ENCODE measurements at regions not wholly inside any gene's neighbourhood (a gene's known extent, or its start where the extent isn't known, plus 50 kb on each side); places are given as distances from the start of the nearest gene placed in this dataset.

DNA sequence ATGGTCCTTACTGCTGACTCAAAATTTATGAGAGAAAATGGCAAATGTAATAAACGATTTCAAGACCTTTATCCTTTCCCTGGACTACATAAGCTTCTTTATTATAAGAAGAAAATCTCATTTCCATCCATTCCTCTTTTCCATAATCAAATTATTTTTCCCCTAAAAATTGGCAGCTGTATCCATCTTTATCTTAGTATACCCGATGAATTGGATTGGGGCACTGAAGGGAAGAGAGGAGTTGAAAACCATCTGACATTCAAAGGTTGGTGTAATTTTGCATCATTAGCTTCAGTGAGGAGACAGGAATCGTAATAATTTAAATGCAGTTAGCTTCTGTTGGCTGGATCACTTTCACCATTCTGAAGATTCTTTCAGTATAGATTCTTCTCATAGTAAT is 574.1 kb downstream of the XIRP2 start:
- Mint-ChIP-seq H3K4me1 (no peaks in the 10 kb centered on the region), H3K27me3 (no peaks in the 10 kb centered on the region), H3K4me3 (no peak overlapping the region), H3K9me3 (no peaks in the 10 kb centered on the region), H3K36me3 (ENCODE audit: low read depth) (no peaks in the 10 kb centered on the region), H3K27ac (no peak overlapping the region)
- POLR2A ChIA-PET = no interaction called here
- CTCF ChIA-PET = no interaction called here
- DNase-seq = no peak

DNA sequence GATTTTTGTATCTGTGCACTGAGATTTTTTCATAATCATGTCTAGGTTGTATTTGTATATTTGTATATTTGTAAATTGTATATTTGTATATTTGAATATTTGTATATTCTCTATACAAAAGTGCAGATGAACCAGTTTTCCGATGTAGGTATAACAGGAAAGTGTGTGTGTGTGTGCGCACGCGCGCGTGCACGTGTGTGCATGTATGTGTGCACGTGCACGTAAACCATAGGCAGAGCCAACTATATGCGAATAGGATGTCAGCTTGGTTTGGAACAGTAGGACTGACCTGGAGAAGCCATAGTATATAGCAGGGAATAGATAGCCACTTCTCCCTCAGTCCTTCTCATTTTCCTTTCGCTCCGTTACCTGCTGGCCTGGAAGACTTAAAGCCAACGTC is 565.8 kb downstream of the XIRP2 start:
- Mint-ChIP-seq H3K4me3 (no peak overlapping the region), H3K9me3 (peaks cover 11% of the 10 kb centered on the region), H3K27me3 (no peaks in the 10 kb centered on the region), H3K36me3 (ENCODE audit: low read depth) (no peaks in the 10 kb centered on the region), H3K4me1 (no peaks in the 10 kb centered on the region), H3K27ac (no peak overlapping the region)
- CTCF ChIA-PET = no interaction called here
- DNase-seq = no peak
- POLR2A ChIA-PET = no interaction called here

DNA sequence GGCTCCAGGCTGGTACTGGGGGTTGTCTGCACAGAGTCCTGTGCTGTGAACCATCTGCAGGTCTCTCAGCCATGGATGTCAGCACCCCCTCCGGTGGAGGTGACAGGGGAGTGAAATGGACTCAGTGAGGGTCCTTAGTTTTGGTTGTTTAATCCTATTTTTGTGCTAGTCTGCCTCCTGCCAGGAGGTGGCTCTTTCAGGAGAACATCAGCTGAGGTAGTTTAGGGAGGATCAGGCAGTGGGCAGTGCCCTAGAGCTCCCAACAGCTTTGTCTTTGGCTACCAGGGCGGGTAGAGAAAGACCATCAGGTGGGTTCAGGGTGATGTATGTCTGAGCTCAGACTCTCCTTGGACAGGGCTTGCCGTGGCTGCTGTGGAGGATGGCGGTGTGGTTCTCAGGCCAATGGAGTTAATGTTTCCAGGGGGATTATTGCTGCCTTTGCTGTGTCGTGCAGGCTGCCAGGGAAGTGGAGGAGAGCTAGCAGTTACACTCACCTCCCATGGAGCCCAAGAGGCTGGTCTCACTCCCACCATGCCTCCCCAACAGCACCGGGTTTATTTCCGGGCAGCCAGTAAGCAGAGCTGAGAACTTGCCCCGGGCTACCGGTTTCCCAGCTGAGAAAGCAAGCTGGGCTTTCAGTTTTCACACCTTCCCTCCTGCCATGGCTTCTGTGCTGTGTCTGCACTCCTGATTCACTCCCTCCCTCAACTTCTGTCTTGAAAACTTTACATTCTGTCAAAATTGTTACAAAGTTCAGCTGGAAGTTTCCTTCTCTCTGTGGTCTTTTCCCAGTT is 563.4 kb downstream of the XIRP2 start:
- no peak overlapping the region for H3K27ac Mint-ChIP-seq
- no peak for DNase-seq
- no peaks in the 10 kb centered on the region for H3K36me3 Mint-ChIP-seq (ENCODE audit: low read depth)
- no peaks in the 10 kb centered on the region for H3K27me3 Mint-ChIP-seq
- peaks cover 11% of the 10 kb centered on the region for H3K9me3 Mint-ChIP-seq
- CTCF ChIA-PET = no interaction called here
- no peak overlapping the region for H3K4me3 Mint-ChIP-seq
- no peaks in the 10 kb centered on the region for H3K4me1 Mint-ChIP-seq
- POLR2A ChIA-PET = no interaction called here

DNA sequence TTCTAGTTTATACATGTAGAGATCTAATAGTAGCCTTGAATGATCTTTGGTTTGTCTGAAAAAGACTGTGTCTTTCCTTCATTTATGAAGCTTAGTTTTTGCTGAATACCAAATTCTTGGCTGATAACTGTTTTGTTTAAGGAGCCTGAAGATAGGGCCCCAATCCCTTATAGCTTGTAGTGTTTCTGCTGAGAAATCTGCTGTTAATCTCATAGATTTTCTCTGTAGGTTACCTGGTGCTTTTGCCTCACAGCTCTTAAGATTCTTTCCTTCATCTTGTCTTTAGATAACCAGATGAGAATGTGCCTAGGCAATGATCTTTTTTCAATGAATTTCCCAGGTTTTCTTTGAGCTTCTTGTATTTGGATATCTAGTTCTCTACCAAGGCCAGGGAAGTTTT is 562.1 kb downstream of the XIRP2 start:
- POLR2A ChIA-PET = no interaction called here
- no peak overlapping the region for H3K4me3 Mint-ChIP-seq
- no peaks in the 10 kb centered on the region for H3K36me3 Mint-ChIP-seq (ENCODE audit: low read depth)
- peaks cover 13% of the 10 kb centered on the region for H3K9me3 Mint-ChIP-seq
- H3K27me3 Mint-ChIP-seq = no peaks in the 10 kb centered on the region
- no peaks in the 10 kb centered on the region for H3K4me1 Mint-ChIP-seq
- no peak overlapping the region for H3K27ac Mint-ChIP-seq
- DNase-seq = no peak
- CTCF ChIA-PET = no interaction called here

DNA sequence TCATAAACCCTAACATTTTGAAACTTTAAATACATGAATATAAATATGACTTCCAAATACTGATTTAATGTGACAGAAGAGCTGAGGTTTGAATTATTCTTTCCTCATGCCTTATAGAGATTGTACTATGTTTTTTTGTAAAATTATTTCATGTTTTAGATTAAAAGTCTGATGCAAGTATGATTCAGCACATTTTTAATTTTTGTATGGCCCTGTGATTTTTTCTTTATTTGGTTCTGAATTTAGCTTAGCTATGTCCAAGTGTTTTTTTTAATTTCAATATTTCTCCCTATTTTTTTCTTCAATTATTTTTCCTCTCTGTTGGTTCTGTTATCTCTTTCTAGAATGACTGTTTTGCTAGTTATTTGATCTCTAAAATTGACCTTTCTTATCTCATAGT is 552.1 kb downstream of the XIRP2 start:
- Mint-ChIP-seq H3K4me3 (no peak overlapping the region), H3K36me3 (ENCODE audit: low read depth) (no peaks in the 10 kb centered on the region), H3K27me3 (no peaks in the 10 kb centered on the region), H3K4me1 (no peaks in the 10 kb centered on the region), H3K9me3 (no peaks in the 10 kb centered on the region), H3K27ac (no peak overlapping the region)
- ChIA-PET CTCF (no interaction called here), POLR2A (no interaction called here)
- DNase-seq = no peak

DNA sequence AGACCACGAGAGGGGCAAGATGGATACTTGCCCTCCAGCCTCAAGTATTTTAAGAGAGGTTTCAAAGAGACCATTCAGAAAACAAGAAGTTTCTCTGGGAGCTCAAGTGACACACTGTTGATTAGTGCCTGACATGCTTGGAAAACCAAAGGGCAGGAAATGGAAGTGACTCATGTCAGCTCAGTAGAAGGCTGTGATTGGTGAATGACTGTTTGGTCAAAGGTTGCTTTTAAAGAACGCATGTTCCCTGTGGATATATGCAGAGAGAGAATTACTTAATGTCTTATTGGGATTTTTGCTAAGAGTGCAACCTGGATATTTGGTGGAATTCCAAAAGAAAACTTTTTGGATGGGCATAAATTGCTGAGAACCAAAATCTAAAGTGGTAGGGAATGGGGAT is 549.9 kb downstream of the XIRP2 start:
- H3K4me3 Mint-ChIP-seq = no peak overlapping the region
- ChIA-PET POLR2A (no interaction called here), CTCF (no interaction called here)
- H3K9me3 Mint-ChIP-seq = no peaks in the 10 kb centered on the region
- no peak for DNase-seq
- H3K27ac Mint-ChIP-seq = no peak overlapping the region
- no peaks in the 10 kb centered on the region for H3K27me3 Mint-ChIP-seq
- no peaks in the 10 kb centered on the region for H3K36me3 Mint-ChIP-seq (ENCODE audit: low read depth)
- H3K4me1 Mint-ChIP-seq = no peaks in the 10 kb centered on the region

DNA sequence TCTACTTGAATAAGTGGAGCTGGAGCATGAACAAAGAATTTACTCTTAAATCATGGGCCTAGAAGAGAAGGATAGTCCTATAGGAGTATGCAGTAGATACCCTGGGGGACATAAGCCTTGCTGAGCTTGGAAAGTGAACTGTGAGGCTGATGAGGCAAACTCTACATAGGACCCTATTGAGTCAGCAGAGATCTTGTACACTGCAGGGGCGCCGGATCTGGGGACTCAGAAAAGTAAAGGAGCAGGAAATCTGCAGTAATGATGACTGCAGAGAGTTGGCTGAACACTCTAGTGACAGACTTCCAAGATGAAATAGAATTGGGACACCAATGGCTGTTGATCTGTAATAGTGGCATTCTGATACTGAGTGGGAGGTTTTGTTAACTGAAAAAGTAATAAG is 543.7 kb downstream of the XIRP2 start:
- H3K27ac Mint-ChIP-seq = no peak overlapping the region

DNA sequence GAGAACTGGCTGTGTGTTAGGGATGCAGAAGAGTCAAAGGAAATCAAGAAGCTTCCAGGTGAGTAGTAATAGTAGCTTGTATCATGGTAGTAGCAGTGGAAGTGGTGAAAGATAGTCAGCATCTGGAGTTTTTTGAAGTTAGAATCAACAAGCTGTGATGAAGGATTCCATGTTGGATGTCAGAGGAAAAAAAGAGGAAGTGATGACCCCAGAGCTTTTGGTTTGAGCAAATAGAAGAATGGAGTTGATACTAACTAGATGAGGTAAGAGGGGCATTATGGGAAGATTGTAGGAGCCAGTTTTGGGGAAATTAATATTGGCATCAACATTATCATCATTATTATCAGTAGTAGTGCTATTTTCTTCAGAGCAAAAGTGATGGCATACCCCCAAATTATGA is 542.2 kb downstream of the XIRP2 start:
- POLR2A ChIA-PET = no interaction called here
- CTCF ChIA-PET = no interaction called here
- Mint-ChIP-seq H3K9me3 (no peaks in the 10 kb centered on the region), H3K4me1 (no peaks in the 10 kb centered on the region), H3K27ac (no peak overlapping the region), H3K27me3 (no peaks in the 10 kb centered on the region), H3K4me3 (no peak overlapping the region), H3K36me3 (ENCODE audit: low read depth) (no peaks in the 10 kb centered on the region)
- no peak for DNase-seq

More for the DNA sequence above, 543.7 kb downstream of the XIRP2 start:
- Mint-ChIP-seq H3K36me3 (ENCODE audit: low read depth) (no peaks in the 10 kb centered on the region), H3K9me3 (no peaks in the 10 kb centered on the region), H3K4me3 (no peak overlapping the region), H3K4me1 (no peaks in the 10 kb centered on the region), H3K27me3 (no peaks in the 10 kb centered on the region)
- ChIA-PET POLR2A (no interaction called here), CTCF (no interaction called here)
- no peak for DNase-seq

DNA sequence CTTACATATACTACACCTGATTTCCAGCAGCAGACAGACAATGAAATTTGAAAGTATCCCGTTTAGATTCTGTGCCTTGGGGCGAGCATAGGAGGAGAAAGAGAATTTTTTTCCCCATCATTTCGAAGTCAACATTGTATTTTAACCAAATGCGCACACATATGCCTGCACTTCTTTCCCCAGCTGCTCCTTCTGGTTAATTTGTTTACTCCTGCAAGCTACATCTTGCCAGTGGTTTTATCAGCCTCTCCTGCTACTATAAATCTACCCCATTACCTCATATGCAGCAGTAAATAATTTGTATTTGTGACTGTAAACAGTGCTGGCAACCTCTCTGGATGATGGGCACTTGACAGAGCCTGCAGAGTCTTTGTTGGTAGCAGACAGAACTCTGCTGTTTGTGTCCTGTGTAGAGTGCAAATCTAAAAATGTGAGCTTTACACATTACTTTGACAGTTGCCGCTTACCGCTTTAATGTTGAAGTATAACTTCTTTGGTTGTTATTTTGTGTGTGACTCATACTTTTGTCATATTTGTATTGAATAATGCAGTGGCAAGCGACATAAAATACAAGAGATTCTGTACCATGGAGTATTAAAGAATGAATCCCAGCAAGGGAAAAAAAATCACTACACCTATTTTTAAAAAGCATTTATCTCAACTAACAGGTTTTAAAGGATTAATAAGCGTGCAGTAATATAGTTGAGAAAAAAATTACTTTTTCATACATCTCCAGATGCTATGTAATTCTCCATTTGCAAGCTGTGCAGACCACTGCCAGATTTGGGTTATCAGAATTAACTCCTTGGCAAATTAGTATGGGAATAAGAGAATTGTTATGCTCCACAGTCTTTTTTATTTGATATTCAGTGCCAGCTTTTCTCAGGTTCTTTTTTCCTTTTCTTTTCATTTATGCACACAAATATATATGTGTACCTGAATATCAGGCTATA is 536.8 kb downstream of the XIRP2 start:
- no peaks in the 10 kb centered on the region for H3K4me1 Mint-ChIP-seq
- no peak overlapping the region for H3K4me3 Mint-ChIP-seq
- ChIA-PET CTCF (interaction anchor here (0.5 kb wide), 1 partner anchor 14 kb away, joined by 4 read pairs; no protein-coding TSS in a partner anchor), POLR2A (no interaction called here)
- no peak overlapping the region for H3K27ac Mint-ChIP-seq
- no peaks in the 10 kb centered on the region for H3K36me3 Mint-ChIP-seq (ENCODE audit: low read depth)
- no peak for DNase-seq
- H3K27me3 Mint-ChIP-seq = no peaks in the 10 kb centered on the region
- H3K9me3 Mint-ChIP-seq = no peaks in the 10 kb centered on the region

DNA sequence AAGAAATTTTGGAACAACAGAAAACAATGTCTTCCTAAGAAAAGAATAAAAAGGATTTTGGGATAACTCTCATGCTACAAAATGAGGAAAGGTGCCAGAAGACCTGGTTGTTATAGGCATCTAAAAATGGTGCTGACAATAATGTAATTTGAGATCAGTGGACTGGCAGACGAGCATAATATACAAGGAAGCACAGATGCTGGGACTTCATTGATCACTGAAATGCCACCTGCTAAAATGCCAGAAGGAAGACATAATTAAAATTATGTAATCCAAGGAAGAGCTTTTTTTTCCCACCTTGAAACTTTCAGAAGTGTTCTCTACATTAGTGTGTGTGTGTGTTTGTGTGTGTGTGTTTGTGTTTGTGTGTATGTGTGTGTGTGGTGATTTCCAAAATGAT is 535.9 kb downstream of the XIRP2 start:
- Mint-ChIP-seq H3K4me1 (no peaks in the 10 kb centered on the region), H3K27me3 (no peaks in the 10 kb centered on the region), H3K36me3 (ENCODE audit: low read depth) (no peaks in the 10 kb centered on the region), H3K9me3 (no peaks in the 10 kb centered on the region), H3K4me3 (no peak overlapping the region), H3K27ac (no peak overlapping the region)
- ChIA-PET CTCF (no interaction called here), POLR2A (no interaction called here)
- no peak for DNase-seq

DNA sequence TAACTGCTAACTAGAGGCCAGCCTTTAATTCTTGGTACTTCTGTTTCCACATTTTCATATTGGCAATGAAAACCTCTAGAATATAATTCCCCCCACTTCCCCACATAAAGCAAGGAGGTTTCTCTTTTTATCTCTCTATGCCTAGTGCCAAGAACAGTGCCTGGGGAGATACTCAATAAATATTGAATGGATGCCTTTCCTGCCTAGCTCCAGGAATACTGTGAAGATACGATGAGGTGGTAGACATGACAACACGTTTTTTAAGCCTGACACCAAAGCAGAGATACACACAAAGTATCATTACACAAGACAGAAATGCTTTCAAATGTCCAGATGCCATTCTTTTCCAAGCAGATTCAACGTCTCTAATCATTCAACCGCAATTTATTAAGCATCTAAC is 535.5 kb downstream of the XIRP2 start:
- no peaks in the 10 kb centered on the region for H3K9me3 Mint-ChIP-seq
- H3K27me3 Mint-ChIP-seq = no peaks in the 10 kb centered on the region
- no peak overlapping the region for H3K4me3 Mint-ChIP-seq
- no peak overlapping the region for H3K27ac Mint-ChIP-seq
- DNase-seq = no peak
- no peaks in the 10 kb centered on the region for H3K36me3 Mint-ChIP-seq (ENCODE audit: low read depth)
- H3K4me1 Mint-ChIP-seq = no peaks in the 10 kb centered on the region
- ChIA-PET CTCF (no interaction called here), POLR2A (no interaction called here)

DNA sequence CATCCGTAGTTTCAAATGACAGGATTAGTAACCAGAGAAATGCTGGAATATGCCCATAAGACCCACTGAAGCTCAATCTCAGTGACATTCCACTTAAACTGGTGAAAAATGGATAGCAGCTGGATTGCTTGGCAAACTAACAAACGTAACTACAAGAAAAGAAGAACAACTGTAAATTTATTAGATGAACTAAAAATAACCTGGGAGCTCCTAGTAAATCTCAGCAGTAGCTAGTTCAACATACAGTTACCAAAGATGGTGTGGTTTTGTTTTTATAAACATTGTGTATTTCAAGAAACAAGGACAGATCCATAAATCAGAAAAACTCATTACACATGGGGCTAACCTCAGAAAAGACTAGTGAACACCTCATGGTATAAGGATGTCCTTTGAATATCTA is 531.9 kb downstream of the XIRP2 start:
- H3K27ac Mint-ChIP-seq = no peak overlapping the region
- no peaks in the 10 kb centered on the region for H3K27me3 Mint-ChIP-seq
- ChIA-PET CTCF (no interaction called here), POLR2A (no interaction called here)
- no peak for DNase-seq
- no peaks in the 10 kb centered on the region for H3K36me3 Mint-ChIP-seq (ENCODE audit: low read depth)
- H3K4me3 Mint-ChIP-seq = no peak overlapping the region
- H3K9me3 Mint-ChIP-seq = no peaks in the 10 kb centered on the region
- H3K4me1 Mint-ChIP-seq = no peaks in the 10 kb centered on the region

DNA sequence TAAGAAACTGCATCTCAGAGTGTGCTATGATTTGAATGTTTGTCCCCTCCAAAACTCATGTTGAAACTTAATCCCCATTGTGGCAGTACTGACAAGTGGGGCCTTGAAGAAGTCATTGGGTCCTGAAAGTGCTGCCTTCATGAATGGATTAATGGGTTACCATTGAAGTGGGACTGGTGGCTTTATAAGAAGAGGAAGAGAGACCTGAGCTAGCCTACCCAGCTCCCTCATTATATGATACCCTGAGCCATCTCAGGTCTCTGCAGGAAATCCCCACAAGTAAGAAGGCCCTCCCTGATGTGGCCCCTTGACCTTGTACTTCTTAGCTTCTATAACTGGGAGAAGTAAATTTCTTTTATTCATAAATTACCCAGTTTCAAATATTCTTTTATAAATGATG is 526.8 kb downstream of the XIRP2 start:
- ChIA-PET CTCF (no interaction called here), POLR2A (no interaction called here)
- Mint-ChIP-seq H3K9me3 (no peaks in the 10 kb centered on the region), H3K4me3 (no peak overlapping the region), H3K36me3 (ENCODE audit: low read depth) (no peaks in the 10 kb centered on the region), H3K27me3 (no peaks in the 10 kb centered on the region), H3K4me1 (no peaks in the 10 kb centered on the region), H3K27ac (no peak overlapping the region)
- DNase-seq = no peak

DNA sequence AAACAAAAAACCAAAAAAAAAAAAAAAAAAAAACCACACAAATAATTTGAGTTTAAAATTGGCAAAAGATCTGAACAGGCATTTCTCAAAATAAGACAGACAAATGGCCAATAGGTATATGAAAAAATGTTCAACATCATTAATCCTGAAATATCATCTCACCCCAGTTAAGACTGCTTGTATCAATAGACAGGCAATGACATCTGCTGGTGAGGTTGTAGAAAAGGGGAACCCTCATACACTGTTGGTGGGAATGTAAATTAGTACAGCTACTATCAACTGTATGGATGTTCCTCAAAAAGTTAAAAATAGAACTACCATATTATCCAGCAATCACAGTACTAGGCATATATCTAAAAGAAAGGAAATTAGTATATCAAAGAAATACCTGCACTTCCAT is 523.1 kb downstream of the XIRP2 start:
- no peak for DNase-seq
- Mint-ChIP-seq H3K27ac (no peak overlapping the region), H3K36me3 (ENCODE audit: low read depth) (no peaks in the 10 kb centered on the region), H3K9me3 (no peaks in the 10 kb centered on the region), H3K4me3 (no peak overlapping the region), H3K4me1 (no peaks in the 10 kb centered on the region), H3K27me3 (no peaks in the 10 kb centered on the region)
- ChIA-PET POLR2A (no interaction called here), CTCF (interaction anchor here (0.6 kb wide), 1 partner anchor 14 kb away, joined by 4 read pairs; no protein-coding TSS in a partner anchor)
